Progenitor cell of endocrine pancreas (in vitro differentiated cells): ENCODE measurements at regions not wholly inside any gene's neighbourhood (a gene's known extent, or its start where the extent isn't known, plus 50 kb on each side); places are given as distances from the start of the nearest gene placed in this dataset.

Experiments used
- DNase-seq: peaks from one replicate; pipeline ENCODE4 v3.0.0; 2021; ENCODE audit warnings: low spot score; ENCODE audit not compliant: unreplicated experiment
- H3K27ac Mint-ChIP-seq: 2 replicates; pipeline ENCODE4 v1.8.0; 2021; ENCODE audit warnings: mild to moderate bottlenecking, moderate library complexity, mixed read lengths
- H3K27me3 Mint-ChIP-seq: 2 replicates; pipeline ENCODE4 v1.8.0; 2021; ENCODE audit warnings: mixed read lengths
- H3K36me3 Mint-ChIP-seq: 2 replicates; pipeline ENCODE4 v1.8.0; 2022; ENCODE audit warnings: mixed read lengths; ENCODE audit not compliant: insufficient read depth
- H3K4me1 Mint-ChIP-seq: 2 replicates; pipeline ENCODE4 v1.8.0; 2021; ENCODE audit warnings: low read depth, mixed read lengths
- H3K4me3 Mint-ChIP-seq: 2 replicates; pipeline ENCODE4 v1.8.0; 2021; ENCODE audit warnings: low read depth, mild to moderate bottlenecking, moderate library complexity, mixed read lengths
- H3K9me3 Mint-ChIP-seq: 2 replicates; pipeline ENCODE4 v1.8.0; 2021; ENCODE audit warnings: low read depth, mixed read lengths
- TF ChIP-seq, protein P1 (sequence below): fragments of 200-600 bp; sonication (generic); IDR thresholded peaks from one replicate; pipeline ENCODE4 v1.5.0; 2021; ENCODE audit warnings: antibody characterized with exemption, mild to moderate bottlenecking; ENCODE audit not compliant: unreplicated experiment

DNA sequence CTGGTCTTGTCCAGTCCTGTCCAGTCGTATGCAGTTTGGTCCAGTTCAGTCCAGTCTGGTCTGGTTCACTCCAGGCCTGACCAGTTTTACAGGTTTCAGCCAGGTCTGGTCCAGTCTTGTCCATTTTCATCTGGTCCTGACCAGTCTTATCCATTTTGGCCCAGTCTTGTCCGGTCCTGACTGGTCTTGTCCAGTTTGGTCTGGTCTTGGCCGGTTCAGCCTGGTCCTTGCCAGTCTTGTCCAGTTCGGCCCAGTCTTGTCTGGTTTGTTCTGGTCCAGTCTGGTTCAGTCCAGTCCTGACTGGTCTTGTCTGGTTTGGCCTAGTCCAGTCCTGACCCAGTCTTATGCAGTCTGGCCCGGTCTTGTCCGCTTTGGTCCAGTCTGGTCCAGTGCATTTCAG lies 380.2 kb downstream of the OR4C45 start:
- Mint-ChIP-seq H3K27me3 (no peaks in the 10 kb centered on the region), H3K4me1 (no peaks in the 10 kb centered on the region), H3K4me3 (no peak overlapping the region), H3K9me3 (peaks cover 38% of the 10 kb centered on the region), H3K36me3 (no peaks in the 10 kb centered on the region), H3K27ac (no peak overlapping the region)
- TF ChIP-seq, protein P1, sequence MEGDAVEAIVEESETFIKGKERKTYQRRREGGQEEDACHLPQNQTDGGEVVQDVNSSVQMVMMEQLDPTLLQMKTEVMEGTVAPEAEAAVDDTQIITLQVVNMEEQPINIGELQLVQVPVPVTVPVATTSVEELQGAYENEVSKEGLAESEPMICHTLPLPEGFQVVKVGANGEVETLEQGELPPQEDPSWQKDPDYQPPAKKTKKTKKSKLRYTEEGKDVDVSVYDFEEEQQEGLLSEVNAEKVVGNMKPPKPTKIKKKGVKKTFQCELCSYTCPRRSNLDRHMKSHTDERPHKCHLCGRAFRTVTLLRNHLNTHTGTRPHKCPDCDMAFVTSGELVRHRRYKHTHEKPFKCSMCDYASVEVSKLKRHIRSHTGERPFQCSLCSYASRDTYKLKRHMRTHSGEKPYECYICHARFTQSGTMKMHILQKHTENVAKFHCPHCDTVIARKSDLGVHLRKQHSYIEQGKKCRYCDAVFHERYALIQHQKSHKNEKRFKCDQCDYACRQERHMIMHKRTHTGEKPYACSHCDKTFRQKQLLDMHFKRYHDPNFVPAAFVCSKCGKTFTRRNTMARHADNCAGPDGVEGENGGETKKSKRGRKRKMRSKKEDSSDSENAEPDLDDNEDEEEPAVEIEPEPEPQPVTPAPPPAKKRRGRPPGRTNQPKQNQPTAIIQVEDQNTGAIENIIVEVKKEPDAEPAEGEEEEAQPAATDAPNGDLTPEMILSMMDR: no peak
- DNase-seq: no peak

DNA sequence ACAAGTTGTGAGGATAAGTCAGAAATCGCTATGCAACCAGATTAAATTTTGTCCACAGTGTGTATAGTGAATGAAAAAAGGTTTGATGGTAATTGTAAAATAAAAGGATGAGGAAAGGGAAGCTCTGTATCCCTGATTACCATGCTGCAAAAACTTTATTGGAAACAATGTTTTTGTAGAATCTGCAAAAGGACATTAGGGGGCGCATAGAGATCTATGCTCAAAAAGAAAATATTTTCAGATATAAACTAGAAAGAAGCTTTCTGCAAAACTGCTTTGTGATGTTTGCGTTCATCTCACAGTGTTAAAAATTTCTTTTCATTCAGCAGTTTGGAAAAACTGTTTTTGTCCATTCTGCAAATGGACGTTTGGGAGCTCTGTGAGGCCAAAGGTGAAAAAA lies 390.5 kb downstream of the OR4C45 start:
- TF ChIP-seq, protein P1: no peak
- Mint-ChIP-seq H3K9me3 (peaks cover 33% of the 10 kb centered on the region), H3K4me3 (no peak overlapping the region), H3K4me1 (no peaks in the 10 kb centered on the region), H3K27ac (no peak overlapping the region), H3K27me3 (no peaks in the 10 kb centered on the region), H3K36me3 (no peaks in the 10 kb centered on the region)
- DNase-seq: no peak
